ENCODE measurements at regions not wholly inside any gene's neighbourhood (a gene's known extent, or its start where the extent isn't known, plus 50 kb on each side); places are given as distances from the start of the nearest gene placed in this dataset.
A peak's percentile ranks its signal among the peaks of the same experiment; 100 is the strongest.

GRCh38 chr1:219308367-219308766 lies 134.7 kb downstream of the LYPLAL1 start:
- POLR2A ChIA-PET (ENCODE audit: low non-redundant PET): no interaction called here
- intact Hi-C loops (cut with micrococcal nuclease; ENCODE audit: unreplicated experiment): no loop called here
- TF ChIP-seq CTCF (conservative IDR thresholded peaks at IDR 0.05; ENCODE audit: low read depth, low read length) (no peak), EZH2 (IDR thresholded peaks at IDR 0.05; ENCODE audit: borderline replicate concordance, low read depth, low read length, poor library complexity, severe bottlenecking) (no peak)
- Histone ChIP-seq H3K27ac (ENCODE audit: low read depth, low read length, poor library complexity, severe bottlenecking) (no peak overlapping the region), H3K4me3 (ENCODE audit: low read depth, low read length, poor library complexity, severe bottlenecking) (no peak overlapping the region), H3K27me3 (replicated peaks; ENCODE audit: insufficient read depth, low read depth, low read length, poor library complexity) (no peaks in the 10 kb centered on the region), H3K36me3 (ENCODE audit: insufficient read depth, low read length, poor library complexity, severe bottlenecking) (no peaks in the 10 kb centered on the region), H3K4me1 (ENCODE audit: insufficient read depth, low read length, poor library complexity, severe bottlenecking) (no peaks in the 10 kb centered on the region), H3K9me3 (ENCODE audit: low read depth, low read length, poor library complexity, severe bottlenecking) (no peaks in the 10 kb centered on the region)
- DNase-seq (ENCODE audit: low spot score): no peak
- BruUV-seq (replicated peaks): no TSS peak
- CTCF ChIA-PET: no interaction called here

GRCh38 chr1:219304227-219305226 lies 130.8 kb downstream of the LYPLAL1 start:
- Histone ChIP-seq H3K27ac (ENCODE audit: low read depth, low read length, poor library complexity, severe bottlenecking) (no peak overlapping the region), H3K9me3 (ENCODE audit: low read depth, low read length, poor library complexity, severe bottlenecking) (no peaks in the 10 kb centered on the region), H3K27me3 (replicated peaks; ENCODE audit: insufficient read depth, low read depth, low read length, poor library complexity) (no peaks in the 10 kb centered on the region), H3K4me1 (ENCODE audit: insufficient read depth, low read length, poor library complexity, severe bottlenecking) (no peaks in the 10 kb centered on the region), H3K4me3 (ENCODE audit: low read depth, low read length, poor library complexity, severe bottlenecking) (no peak overlapping the region), H3K36me3 (ENCODE audit: insufficient read depth, low read length, poor library complexity, severe bottlenecking) (no peaks in the 10 kb centered on the region)
- DNase-seq (ENCODE audit: low spot score): peak; percentile 24
- POLR2A ChIA-PET (ENCODE audit: low non-redundant PET): no interaction called here
- BruUV-seq (replicated peaks): no TSS peak
- CTCF ChIA-PET: no interaction called here
- no peak for TF ChIP-seq CTCF (conservative IDR thresholded peaks at IDR 0.05; ENCODE audit: low read depth, low read length)
- no peak for TF ChIP-seq EZH2 (IDR thresholded peaks at IDR 0.05; ENCODE audit: borderline replicate concordance, low read depth, low read length, poor library complexity, severe bottlenecking)
- intact Hi-C loops (cut with micrococcal nuclease; ENCODE audit: unreplicated experiment): no loop called here

DNA sequence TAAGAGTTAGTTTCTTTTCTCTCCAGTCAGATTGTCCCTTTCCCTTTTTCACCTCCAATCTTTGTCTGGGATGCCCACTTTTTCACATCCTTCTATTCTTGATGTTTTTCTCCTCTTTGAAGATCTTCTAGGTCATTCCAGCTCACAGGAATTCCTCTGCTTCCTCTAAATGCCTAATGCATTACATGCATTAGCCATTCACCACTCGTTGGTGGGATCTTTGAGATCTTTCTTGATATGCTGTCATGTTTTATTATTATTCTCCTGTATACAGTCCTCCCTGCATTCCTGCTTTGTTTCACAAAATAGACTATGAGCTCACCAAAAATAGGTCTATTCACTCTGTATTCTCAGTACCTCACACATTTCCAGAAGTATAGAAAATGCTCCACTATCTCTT lies 129.0 kb downstream of the LYPLAL1 start:
- H3K36me3 ChIP-seq (ENCODE audit: insufficient read depth, low read length, poor library complexity, severe bottlenecking): no peaks in the 10 kb centered on the region
- H3K9me3 ChIP-seq (ENCODE audit: low read depth, low read length, poor library complexity, severe bottlenecking): no peaks in the 10 kb centered on the region
- DNase-seq (ENCODE audit: low spot score): no peak
- H3K4me1 ChIP-seq (ENCODE audit: insufficient read depth, low read length, poor library complexity, severe bottlenecking): no peaks in the 10 kb centered on the region
- no TSS peak for BruUV-seq (replicated peaks)
- ChIA-PET CTCF (no interaction called here), POLR2A (ENCODE audit: low non-redundant PET) (no interaction called here)
- H3K27me3 ChIP-seq (replicated peaks; ENCODE audit: insufficient read depth, low read depth, low read length, poor library complexity): no peaks in the 10 kb centered on the region
- no peak overlapping the region for H3K4me3 ChIP-seq (ENCODE audit: low read depth, low read length, poor library complexity, severe bottlenecking)
- H3K27ac ChIP-seq (ENCODE audit: low read depth, low read length, poor library complexity, severe bottlenecking): no peak overlapping the region
- intact Hi-C loops (cut with micrococcal nuclease; ENCODE audit: unreplicated experiment): no loop called here
- TF ChIP-seq EZH2 (IDR thresholded peaks at IDR 0.05; ENCODE audit: borderline replicate concordance, low read depth, low read length, poor library complexity, severe bottlenecking): no peak
- no peak for TF ChIP-seq CTCF (conservative IDR thresholded peaks at IDR 0.05; ENCODE audit: low read depth, low read length)
